ENCODE measurements at regions not wholly inside any gene's neighbourhood (a gene's known extent, or its start where the extent isn't known, plus 50 kb on each side); places are given as distances from the start of the nearest gene placed in this dataset.

DNA sequence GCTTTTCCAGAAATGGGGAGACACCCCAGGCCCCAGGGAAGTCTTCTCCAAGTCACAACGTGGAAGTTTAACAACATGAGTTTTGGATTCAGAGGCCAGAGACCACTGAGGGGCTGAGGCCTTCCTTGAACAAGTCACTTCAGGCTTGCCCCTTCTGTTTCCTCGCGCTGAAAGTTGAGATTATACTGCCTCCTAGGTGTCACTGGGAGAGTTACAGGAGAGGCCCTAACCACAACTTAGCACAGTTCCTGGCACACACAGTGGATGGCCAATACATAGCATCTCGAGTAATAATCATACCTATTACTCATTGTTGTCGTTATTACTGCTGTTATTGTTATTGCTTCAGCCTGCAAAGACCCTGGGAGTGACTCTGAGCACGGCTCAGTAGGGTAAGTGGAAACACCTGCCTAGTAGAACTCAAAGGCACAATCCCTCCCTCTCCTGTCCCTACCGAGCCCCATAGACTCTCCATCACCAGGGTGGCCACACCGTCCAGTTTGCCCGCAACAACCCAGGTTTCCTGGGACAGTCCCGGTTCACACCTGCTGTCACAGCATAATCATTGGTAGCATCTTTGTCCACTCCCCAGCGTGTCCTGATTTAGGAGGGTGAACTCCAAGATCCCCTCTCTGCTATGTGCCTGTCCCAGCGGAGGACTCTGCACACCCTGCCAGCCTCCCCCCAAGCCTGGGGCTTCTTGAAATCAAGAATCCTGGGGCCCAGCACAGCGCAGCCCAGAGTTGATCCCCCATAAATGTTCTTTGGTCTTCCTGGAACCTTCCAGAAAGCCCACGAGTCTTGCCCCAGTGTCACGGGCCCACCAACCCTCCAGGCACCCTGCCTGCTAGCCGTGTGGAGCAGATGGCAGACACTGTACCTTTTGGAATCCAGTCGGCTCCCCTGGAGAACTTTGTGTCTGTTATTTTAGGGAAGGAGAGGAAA lies 85.0 kb downstream of the SYNE3 start:
- DNase-seq (peak in 1 of 35 experiments; percentile 20), ATAC-seq (replicated peaks in 1 of 4) (peak in 2 of 4 experiments; percentile 39 to 46)
- 83% methylated on average over 9 of the region's 17 CpGs for WGBS (ENCODE audit: insufficient coverage)
- Histone ChIP-seq H3K27me3 (replicated peaks in 1 of 2; ENCODE audit: control insufficient read depth in 2 of 2, extremely low read depth in 1 of 2, insufficient read depth in 2 of 2, low read length in 1 of 2) (no peaks in the 10 kb centered on the region), H3K4me3 (ENCODE audit: control insufficient read depth in 1 of 2, extremely low read depth in 1 of 2, low read length in 1 of 2) (no peak overlapping the region), H3K9me3 (no peaks in the 10 kb centered on the region), H3K36me3 (ENCODE audit: control insufficient read depth in 2 of 2, extremely low read depth in 1 of 2, insufficient read depth in 1 of 2, low read length in 1 of 2) (peaks cover 19 to 68% of the 10 kb centered on the region in 2 donors), H3K27ac (ENCODE audit: low read length) (no peak overlapping the region), H3K4me1 (ENCODE audit: control insufficient read depth in 1 of 2, extremely low read depth in 1 of 2, insufficient read depth in 2 of 2, low read length in 2 of 2) (no peaks in the 10 kb centered on the region)
- ChIA-PET CTCF (interaction anchor here (0.6 kb wide), 3 partner anchors 108 to 1115 kb away, joined by 3 to 4 read pairs (median 3); no protein-coding TSS in a partner anchor), POLR2A (no interaction called here)
- peaks cover 0 to 7% (median 0%) of the 10 kb centered on the region in 3 donors for H3K4me1 Mint-ChIP-seq
- peaks cover 62% of the 10 kb centered on the region for H3K36me3 Mint-ChIP-seq
- H3K4me3 Mint-ChIP-seq, result no peak overlapping the region
- H3K27ac Mint-ChIP-seq, result no peak overlapping the region
- H3K9me3 Mint-ChIP-seq, result no peaks in the 10 kb centered on the region
- H3K27me3 Mint-ChIP-seq, result no peaks in the 10 kb centered on the region

DNA sequence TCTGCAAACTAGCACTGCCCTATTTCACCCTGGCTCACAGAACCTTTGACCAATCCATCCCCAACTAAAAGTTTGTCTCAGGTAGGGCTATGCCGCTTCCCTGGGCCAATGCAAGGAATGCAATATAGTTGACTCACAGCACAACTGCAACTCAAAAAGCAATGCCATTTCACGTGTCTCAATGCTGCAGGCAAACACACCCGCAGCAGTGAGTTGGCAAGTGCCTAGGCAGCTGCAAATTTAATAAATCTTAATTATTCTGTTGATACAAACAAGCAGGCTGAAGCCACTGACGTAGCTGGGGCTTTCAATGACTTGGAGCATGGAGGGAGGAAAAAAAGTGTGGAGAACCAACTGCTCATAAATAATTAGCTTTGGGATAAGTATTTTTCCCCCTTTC lies 87.9 kb downstream of the SYNE3 start:
- Histone ChIP-seq H3K27ac (ENCODE audit: low read length) (no peak overlapping the region), H3K4me3 (ENCODE audit: control insufficient read depth in 1 of 2, extremely low read depth in 1 of 2, low read length in 1 of 2) (no peak overlapping the region), H3K4me1 (ENCODE audit: control insufficient read depth in 1 of 2, extremely low read depth in 1 of 2, insufficient read depth in 2 of 2, low read length in 2 of 2) (no peaks in the 10 kb centered on the region), H3K36me3 (ENCODE audit: control insufficient read depth in 2 of 2, extremely low read depth in 1 of 2, insufficient read depth in 1 of 2, low read length in 1 of 2) (peaks cover 23 to 56% of the 10 kb centered on the region in 2 donors), H3K27me3 (replicated peaks in 1 of 2; ENCODE audit: control insufficient read depth in 2 of 2, extremely low read depth in 1 of 2, insufficient read depth in 2 of 2, low read length in 1 of 2) (no peaks in the 10 kb centered on the region), H3K9me3 (no peaks in the 10 kb centered on the region)
- ChIA-PET POLR2A (no interaction called here), CTCF (interaction anchor here in 1 of 2 donors (0.9 kb wide), 1 partner anchor 13 kb away, joined by 3 read pairs; no protein-coding TSS in a partner anchor)
- peaks cover 0 to 7% (median 0%) of the 10 kb centered on the region in 3 donors for H3K4me1 Mint-ChIP-seq
- 100% methylated on average over 1 of the region's 4 CpGs for WGBS (ENCODE audit: insufficient coverage)
- peaks cover 55% of the 10 kb centered on the region for H3K36me3 Mint-ChIP-seq
- no peak overlapping the region for H3K27ac Mint-ChIP-seq
- no peaks in the 10 kb centered on the region for H3K9me3 Mint-ChIP-seq
- no peak overlapping the region for H3K4me3 Mint-ChIP-seq
- no peak for DNase-seq
- no peaks in the 10 kb centered on the region for H3K27me3 Mint-ChIP-seq
- no peak for ATAC-seq (replicated peaks in 1 of 4)

DNA sequence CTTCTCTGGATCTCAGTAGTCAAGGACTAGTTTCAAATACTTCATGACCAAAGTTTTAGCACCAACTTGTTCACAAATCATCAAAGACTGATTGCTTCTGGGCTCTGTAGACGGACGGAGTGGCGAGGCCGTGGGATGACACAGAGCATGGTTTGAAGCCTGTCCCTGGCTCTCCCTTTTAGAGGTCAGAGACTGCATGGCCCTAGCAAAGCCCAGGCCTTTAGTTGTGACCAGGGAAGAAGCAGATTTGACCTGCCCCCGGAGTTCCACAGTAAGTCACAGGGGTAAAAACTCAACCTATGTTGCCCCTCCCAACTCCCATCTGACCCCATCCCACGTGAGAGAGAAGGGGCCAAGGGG lies 90.4 kb downstream of the SYNE3 start:
- Histone ChIP-seq H3K9me3 (no peaks in the 10 kb centered on the region), H3K36me3 (ENCODE audit: control insufficient read depth in 2 of 2, extremely low read depth in 1 of 2, insufficient read depth in 1 of 2, low read length in 1 of 2) (peaks cover 27 to 50% of the 10 kb centered on the region in 2 donors), H3K4me1 (ENCODE audit: control insufficient read depth in 1 of 2, extremely low read depth in 1 of 2, insufficient read depth in 2 of 2, low read length in 2 of 2) (no peaks in the 10 kb centered on the region), H3K27ac (ENCODE audit: low read length) (no peak overlapping the region), H3K27me3 (replicated peaks in 1 of 2; ENCODE audit: control insufficient read depth in 2 of 2, extremely low read depth in 1 of 2, insufficient read depth in 2 of 2, low read length in 1 of 2) (no peaks in the 10 kb centered on the region), H3K4me3 (ENCODE audit: control insufficient read depth in 1 of 2, extremely low read depth in 1 of 2, low read length in 1 of 2) (no peak overlapping the region)
- POLR2A ChIA-PET, result interaction anchor here in 1 of 2 donors (0.8 kb wide), 1 partner anchor 36 kb away, joined by 3 read pairs; no protein-coding TSS in a partner anchor
- Mint-ChIP-seq H3K36me3 (peaks cover 59% of the 10 kb centered on the region), H3K4me1 (peaks cover 0 to 7% (median 0%) of the 10 kb centered on the region in 3 donors), H3K27me3 (no peaks in the 10 kb centered on the region), H3K27ac (no peak overlapping the region), H3K9me3 (no peaks in the 10 kb centered on the region), H3K4me3 (no peak overlapping the region)
- 98% methylated on average over 4 of the region's 6 CpGs for WGBS (ENCODE audit: insufficient coverage)
- CTCF ChIA-PET, result interaction anchor here in 1 of 2 donors (0.7 kb wide), 1 partner anchor 1246 kb away, joined by 3 read pairs; no protein-coding TSS in a partner anchor
- DNase-seq (no peak), ATAC-seq (replicated peaks in 1 of 4) (no peak)

- no peaks in the 10 kb centered on the region for H3K9me3 Mint-ChIP-seq
Measured at GRCh38 chr14:95425369-95426115, 90.9 kb downstream of the SYNE3 start.

DNA sequence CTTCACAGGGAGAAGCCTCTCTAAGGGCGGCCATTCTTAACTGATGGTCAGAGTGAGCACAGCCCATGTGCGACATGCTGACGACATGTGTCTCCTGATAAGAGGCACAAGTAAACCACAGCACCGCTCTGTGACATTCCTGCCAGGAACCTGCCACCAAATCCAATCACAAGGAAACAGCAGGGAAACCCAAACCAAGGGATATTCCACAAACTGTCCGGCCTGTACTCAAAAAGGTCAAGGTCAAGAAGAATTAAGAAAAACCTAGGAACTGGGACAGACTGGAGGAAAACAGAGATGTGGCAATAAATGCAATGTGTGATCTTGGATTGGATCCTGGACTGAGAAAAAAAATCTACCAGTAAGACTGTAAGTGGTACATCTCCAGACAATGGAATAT lies 91.9 kb downstream of the SYNE3 start:
- no peaks in the 10 kb centered on the region for H3K4me1 ChIP-seq (ENCODE audit: control insufficient read depth in 1 of 2, extremely low read depth in 1 of 2, insufficient read depth in 2 of 2, low read length in 2 of 2)
- ATAC-seq (replicated peaks in 1 of 4), result no peak
- Mint-ChIP-seq H3K4me3 (no peak overlapping the region), H3K27ac (no peak overlapping the region), H3K4me1 (peaks cover 0 to 7% (median 0%) of the 10 kb centered on the region in 3 donors), H3K9me3 (peaks cover 0 to 4% (median 0%) of the 10 kb centered on the region in 3 donors), H3K36me3 (peaks cover 67% of the 10 kb centered on the region), H3K27me3 (no peaks in the 10 kb centered on the region)
- no peaks in the 10 kb centered on the region for H3K27me3 ChIP-seq (replicated peaks in 1 of 2; ENCODE audit: control insufficient read depth in 2 of 2, extremely low read depth in 1 of 2, insufficient read depth in 2 of 2, low read length in 1 of 2)
- 95% methylated on average over 4 of the region's 5 CpGs for WGBS (ENCODE audit: insufficient coverage)
- ChIA-PET CTCF (no interaction called here), POLR2A (no interaction called here)
- H3K4me3 ChIP-seq (ENCODE audit: control insufficient read depth in 1 of 2, extremely low read depth in 1 of 2, low read length in 1 of 2), result no peak overlapping the region
- no peaks in the 10 kb centered on the region for H3K9me3 ChIP-seq
- no peak overlapping the region for H3K27ac ChIP-seq (ENCODE audit: low read length)
- H3K36me3 ChIP-seq (ENCODE audit: control insufficient read depth in 2 of 2, extremely low read depth in 1 of 2, insufficient read depth in 1 of 2, low read length in 1 of 2), result peaks cover 25 to 49% of the 10 kb centered on the region in 2 donors
- no peak for DNase-seq

More at GRCh38 chr14:95425369-95426115, 90.9 kb downstream of the SYNE3 start:
- Histone ChIP-seq H3K27ac (ENCODE audit: low read length) (no peak overlapping the region), H3K4me1 (ENCODE audit: control insufficient read depth in 1 of 2, extremely low read depth in 1 of 2, insufficient read depth in 2 of 2, low read length in 2 of 2) (no peaks in the 10 kb centered on the region), H3K4me3 (ENCODE audit: control insufficient read depth in 1 of 2, extremely low read depth in 1 of 2, low read length in 1 of 2) (no peak overlapping the region), H3K36me3 (ENCODE audit: control insufficient read depth in 2 of 2, extremely low read depth in 1 of 2, insufficient read depth in 1 of 2, low read length in 1 of 2) (peaks cover 27 to 48% of the 10 kb centered on the region in 2 donors), H3K9me3 (no peaks in the 10 kb centered on the region), H3K27me3 (replicated peaks in 1 of 2; ENCODE audit: control insufficient read depth in 2 of 2, extremely low read depth in 1 of 2, insufficient read depth in 2 of 2, low read length in 1 of 2) (no peaks in the 10 kb centered on the region)
- POLR2A ChIA-PET, result interaction anchor here in 1 of 2 donors (0.8 kb wide), 1 partner anchor 37 kb away, joined by 3 read pairs; no protein-coding TSS in a partner anchor
- peaks cover 61% of the 10 kb centered on the region for H3K36me3 Mint-ChIP-seq
- CTCF ChIA-PET, result no interaction called here
- no peak for DNase-seq
- 97% methylated on average over 3 of the region's 9 CpGs for WGBS (ENCODE audit: insufficient coverage)
- ATAC-seq (replicated peaks in 1 of 4), result no peak
- no peak overlapping the region for H3K4me3 Mint-ChIP-seq
- no peaks in the 10 kb centered on the region for H3K27me3 Mint-ChIP-seq
- H3K4me1 Mint-ChIP-seq, result peaks cover 0 to 7% (median 0%) of the 10 kb centered on the region in 3 donors
- no peak overlapping the region for H3K27ac Mint-ChIP-seq

DNA sequence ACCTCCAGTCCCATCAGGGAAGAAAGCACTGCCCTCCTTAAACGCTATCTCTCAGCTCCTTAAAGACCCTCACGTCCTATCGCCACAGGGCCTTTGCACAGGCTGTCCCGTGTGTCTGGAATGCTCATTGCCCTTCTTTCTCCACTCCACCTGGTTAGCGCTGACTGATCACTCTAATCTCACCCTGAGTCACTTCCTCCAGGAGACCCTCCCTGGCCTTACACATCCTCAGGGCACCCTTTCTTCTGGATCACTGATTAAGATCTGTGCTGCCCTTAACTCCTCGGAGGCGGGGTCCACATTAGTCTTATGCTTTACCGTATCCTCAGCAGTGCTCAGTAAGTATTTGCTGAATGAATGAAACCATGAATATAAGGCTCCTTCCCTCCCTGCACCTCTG lies 94.7 kb downstream of the SYNE3 start:
- no peak overlapping the region for H3K27ac Mint-ChIP-seq
- POLR2A ChIA-PET, result no interaction called here
- DNase-seq (no peak), ATAC-seq (replicated peaks in 1 of 4) (no peak)
- Histone ChIP-seq H3K9me3 (no peaks in the 10 kb centered on the region), H3K4me1 (ENCODE audit: control insufficient read depth in 1 of 2, extremely low read depth in 1 of 2, insufficient read depth in 2 of 2, low read length in 2 of 2) (no peaks in the 10 kb centered on the region), H3K27ac (ENCODE audit: low read length) (no peak overlapping the region), H3K36me3 (ENCODE audit: control insufficient read depth in 2 of 2, extremely low read depth in 1 of 2, insufficient read depth in 1 of 2, low read length in 1 of 2) (peaks cover 22 to 55% of the 10 kb centered on the region in 2 donors), H3K4me3 (ENCODE audit: control insufficient read depth in 1 of 2, extremely low read depth in 1 of 2, low read length in 1 of 2) (no peak overlapping the region), H3K27me3 (replicated peaks in 1 of 2; ENCODE audit: control insufficient read depth in 2 of 2, extremely low read depth in 1 of 2, insufficient read depth in 2 of 2, low read length in 1 of 2) (no peaks in the 10 kb centered on the region)
- H3K9me3 Mint-ChIP-seq, result peaks cover 0 to 5% (median 0%) of the 10 kb centered on the region in 3 donors
- CTCF ChIA-PET, result no interaction called here
- H3K4me1 Mint-ChIP-seq, result no peaks in the 10 kb centered on the region
- no peak overlapping the region for H3K4me3 Mint-ChIP-seq
- no peaks in the 10 kb centered on the region for H3K27me3 Mint-ChIP-seq
- WGBS (ENCODE audit: insufficient coverage), result 100% methylated on average over 6 of the region's 8 CpGs
- H3K36me3 Mint-ChIP-seq, result peaks cover 69% of the 10 kb centered on the region
